K562 (cell line): ENCODE measurements at regions not wholly inside any gene's neighbourhood (a gene's known extent, or its start where the extent isn't known, plus 50 kb on each side); places are given as distances from the start of the nearest gene placed in this dataset.

Experiments
- ATAC-seq: fragments of 200-7000 bp; cut with Tn5 transposase; 3 replicates; pipeline ENCODE4 v1.9.1; 2020; ENCODE audit warnings: moderate library complexity
- BruUV-seq: library from RNA; stranded (reverse); fragments of 400-500 nt; replicated peaks from 2 replicates; lab custom pipeline; 2021; lab: Mats Ljungman, UMichigan
- CTCF ChIA-PET: fragments of 300-600 bp; formaldehyde crosslinking; extraction: SDS; loops from one replicate; lab custom pipeline; 2021; ENCODE audit warnings: low intra/inter-chr PET ratio; lab: Yijun Ruan, JAX
- POLR2A ChIA-PET: fragments of 300-600, 350-650 bp; sonication (Branson Sonifier 250); formaldehyde crosslinking; extraction: SDS; loops from one replicate; lab custom pipeline; 2021; ENCODE audit warnings: antibody characterized with exemption, inconsistent platforms; lab: Yijun Ruan, JAX
- DNase-seq, 4 experiments: peaks; one replicate each; pipeline versions ENCODE4 v3.0.0 to v3.0.0-alpha.2; 2011 to 2018; ENCODE audit warnings: low spot score in 3 of 4, mixed read lengths in 3 of 4; ENCODE audit errors: extremely low read depth in 1 of 4
- FAIRE-seq: peaks from 2 replicates; lab custom pipeline; 2011; peaks lifted over from hg19 to GRCh38; lab: Jason Lieb, UNC
- H2AFZ ChIP-seq: 2 replicates; pipeline ENCODE4 v1.6.0; 2011; ENCODE audit warnings: low read depth, low read length, control low read depth, inconsistent platforms
- H3K27ac ChIP-seq: fragments of 200-600 bp; 3 replicates; pipeline ENCODE4 v1.8.0; 2011; ENCODE audit warnings: low read depth, mild to moderate bottlenecking, control low read depth, inconsistent platforms, low read length, moderate library complexity, mixed read lengths; ENCODE audit errors: extremely low read depth
- H3K27me3 ChIP-seq, 2 experiments: fragments of 300-600 bp in 1 of 2; 2 replicates in 1 of 2; 3 replicates in 1 of 2; pipeline versions ENCODE4 v1.6.0 to v1.8.0; 2011; ENCODE audit warnings: inconsistent platforms in 2 of 2, low read length in 2 of 2, mild to moderate bottlenecking in 1 of 2, mixed read lengths in 1 of 2, moderate library complexity in 1 of 2; ENCODE audit not compliant: control insufficient read depth in 2 of 2, insufficient read depth in 2 of 2
- H3K36me3 ChIP-seq: fragments of 300-600 bp; 3 replicates; pipeline ENCODE4 v1.8.0; 2011; ENCODE audit warnings: mild to moderate bottlenecking, low read length, inconsistent platforms; ENCODE audit not compliant: control insufficient read depth, insufficient read depth
- H3K4me1 ChIP-seq, 2 experiments: fragments of 200-600 bp in 1 of 2; replicated peaks in 1 of 2; 2 replicates in 1 of 2; 3 replicates in 1 of 2; pipeline versions ENCODE4 v1.5.1 to v1.8.0; 2011; ENCODE audit warnings: inconsistent platforms in 2 of 2, low read length in 2 of 2, mild to moderate bottlenecking in 1 of 2, mixed read lengths in 1 of 2, moderate library complexity in 1 of 2; ENCODE audit not compliant: control insufficient read depth in 2 of 2, insufficient read depth in 2 of 2
- H3K4me2 ChIP-seq: 2 replicates; pipeline ENCODE4 v1.6.1; 2011; ENCODE audit warnings: low read length, control low read depth, inconsistent platforms, mixed read lengths; ENCODE audit not compliant: insufficient read depth
- H3K4me3 ChIP-seq: fragments of 200-600 bp; sonication (generic), shearing (Covaris generic); 2 replicates; pipeline ENCODE4 v1.5.1; 2016; ENCODE audit warnings: control low read depth, inconsistent platforms
- H3K79me2 ChIP-seq: fragments of 200-600 bp; 3 replicates; pipeline ENCODE4 v1.8.0; 2011; ENCODE audit warnings: low read length, inconsistent platforms; ENCODE audit not compliant: control insufficient read depth, insufficient read depth
- H3K9ac ChIP-seq, 2 experiments: 2 replicates each; pipeline versions ENCODE4 v1.6.0 to v1.6.1; 2011; ENCODE audit warnings: low read depth in 2 of 2, low read length in 2 of 2, control low read depth in 1 of 2, inconsistent platforms in 1 of 2, mild to moderate bottlenecking in 1 of 2, mixed read lengths in 1 of 2; ENCODE audit not compliant: insufficient read depth in 1 of 2
- H3K9me1 ChIP-seq: one replicate; pipeline ENCODE4 v1.6.0; 2011; ENCODE audit warnings: inconsistent platforms, mild to moderate bottlenecking, low read length, moderate library complexity; ENCODE audit not compliant: control insufficient read depth, insufficient read depth
- H3K9me3 ChIP-seq: replicated peaks from 2 replicates; pipeline ENCODE4 v1.5.1; 2011; ENCODE audit warnings: low read depth, low read length, inconsistent platforms; ENCODE audit not compliant: control insufficient read depth, insufficient read depth
- H4K20me1 ChIP-seq: replicated peaks from 2 replicates; pipeline ENCODE4 v1.6.1; 2011; ENCODE audit warnings: low read length, inconsistent platforms, mixed read lengths; ENCODE audit not compliant: control insufficient read depth, insufficient read depth
- C11orf30 ChIP-seq: fragments of 450-650 bp; IDR thresholded peaks from 2 replicates; pipeline ENCODE4 v1.6.1; 2016; ENCODE audit warnings: low read depth, mild to moderate bottlenecking
- ELF4 ChIP-seq: fragments of 450-650 bp; formaldehyde crosslinking; IDR thresholded peaks from 2 replicates; pipeline ENCODE4 v1.4.0; 2022; ENCODE audit warnings: missing genetic modification characterization
- MAFF ChIP-seq: IDR thresholded peaks from 2 replicates; pipeline ENCODE4 v1.6.1; 2012; ENCODE audit warnings: low read length, improper control_type of control experiment
- MAFG ChIP-seq: fragments of 450-650 bp; conservative IDR thresholded peaks from 2 replicates; pipeline ENCODE4 v1.6.1; 2016; ENCODE audit warnings: missing genetic modification characterization, missing compliant biosample characterization
- MAFK ChIP-seq: IDR thresholded peaks from 2 replicates; pipeline ENCODE4 v1.6.1; 2011; ENCODE audit warnings: low read length, improper control_type of control experiment
- NFXL1 ChIP-seq: fragments of 450-650 bp; formaldehyde crosslinking; IDR thresholded peaks from 2 replicates; pipeline ENCODE4 v1.4.0; 2021; ENCODE audit warnings: mild to moderate bottlenecking
- ZNF316 ChIP-seq: fragments of 450-650 bp; IDR thresholded peaks from 2 replicates; pipeline ENCODE4 v1.6.1; 2016
- ZNF707 ChIP-seq: fragments of 250-450 bp; sonication (Bioruptor Pico); conservative IDR thresholded peaks from 2 replicates; pipeline ENCODE4 v1.8.0; 2022; ENCODE audit warnings: inconsistent platforms, mild to moderate bottlenecking, moderate library complexity
- WGBS: fragments of 100-300 bp; shearing (Covaris generic); methylation state at CpG from one replicate; pipeline ENCODE4 v1.1.6; 2016; ENCODE audit warnings: low coverage, mixed read lengths; ENCODE audit not compliant: insufficient coverage; ENCODE audit errors: missing lambda C conversion rate; 5-methylcytosine and 5-hydroxymethylcytosine counted together
- in situ Hi-C: fragments of 300-500 bp; cut with MboI; formaldehyde crosslinking; loops from 4 replicates; pipeline ENCODE4 v1.15.0; 2018; ENCODE audit warnings: inconsistent platforms, mixed read lengths
- intact Hi-C: fragments of 100-400 bp; cut with micrococcal nuclease; formaldehyde crosslinking; loops from 2 replicates; pipeline ENCODE4 v1.14.2; 2022

DNA sequence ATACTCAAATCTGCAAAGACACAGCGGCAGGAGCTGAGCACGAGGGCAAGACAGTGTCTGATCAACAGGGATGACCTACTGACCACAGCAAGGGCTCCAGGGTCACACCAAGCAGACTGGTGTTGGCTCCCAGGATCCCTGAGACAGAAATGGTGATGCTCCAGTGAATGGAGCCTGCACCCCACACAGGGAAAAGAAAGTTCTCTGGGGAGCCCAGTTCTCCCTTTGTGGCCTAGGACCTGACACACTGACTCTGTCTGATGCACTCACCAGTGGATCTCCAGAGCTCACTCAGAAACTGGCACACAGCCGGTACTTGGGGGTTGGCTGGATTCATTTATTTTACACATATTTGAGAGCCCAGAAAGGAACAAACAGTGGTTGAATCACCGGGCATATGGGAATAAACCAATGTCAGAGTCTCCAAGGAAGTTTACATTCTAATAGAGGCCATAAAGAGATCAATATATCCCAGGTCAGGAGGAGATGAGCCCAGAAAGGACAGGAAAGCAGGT, 215.6 kb upstream of the ARL4C start:
- H3K9ac ChIP-seq, result no peak overlapping the region
- H4K20me1 ChIP-seq, result no peaks in the 10 kb centered on the region
- FAIRE-seq (no peak), ATAC-seq (no peak), DNase-seq (no peak)
- no peaks in the 10 kb centered on the region for H3K36me3 ChIP-seq
- H3K79me2 ChIP-seq, result no peaks in the 10 kb centered on the region
- in situ Hi-C loops, result no loop called here
- H2AFZ ChIP-seq, result no peak overlapping the region
- no peak overlapping the region for H3K4me2 ChIP-seq
- no peaks in the 10 kb centered on the region for H3K9me3 ChIP-seq
- H3K9me1 ChIP-seq, result no peaks in the 10 kb centered on the region
- POLR2A ChIA-PET, result no interaction called here
- no peak overlapping the region for H3K27ac ChIP-seq
- no peaks in the 10 kb centered on the region for H3K27me3 ChIP-seq
- BruUV-seq, result no TSS peak
- WGBS, result 2% methylated on average over 4 of the region's 4 CpGs
- no peak for TF ChIP-seq ELF4
- TF ChIP-seq, all 486 proteins: peak for 0
- CTCF ChIA-PET, result no interaction called here
- intact Hi-C loops, result no loop called here
- H3K4me1 ChIP-seq, result no peaks in the 10 kb centered on the region
- H3K4me3 ChIP-seq, result no peak overlapping the region

DNA sequence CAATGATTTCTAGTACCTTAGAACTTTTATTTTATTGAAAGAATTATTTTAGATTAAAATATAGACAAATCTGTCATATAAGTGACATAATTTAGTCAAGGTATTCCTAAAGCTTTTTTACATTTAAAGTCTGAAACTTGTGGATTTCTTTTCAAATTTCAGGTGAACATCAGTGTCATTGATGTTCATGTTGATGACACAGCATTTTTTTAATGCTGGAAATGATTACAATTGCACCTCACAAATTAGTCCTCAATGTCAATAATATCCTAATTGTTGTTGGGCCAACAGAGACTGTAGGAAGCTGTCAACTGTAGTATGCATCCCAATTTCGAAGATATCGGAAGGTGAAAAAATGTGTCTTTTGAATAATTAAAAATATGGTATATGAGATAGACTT, 214.4 kb upstream of the ARL4C start:
- Histone ChIP-seq H3K4me1 (no peaks in the 10 kb centered on the region), H3K27me3 (no peaks in the 10 kb centered on the region), H3K9me1 (no peaks in the 10 kb centered on the region), H3K4me2 (no peak overlapping the region), H3K4me3 (no peak overlapping the region), H2AFZ (no peak overlapping the region), H3K79me2 (no peaks in the 10 kb centered on the region), H4K20me1 (no peaks in the 10 kb centered on the region), H3K27ac (no peak overlapping the region), H3K36me3 (no peaks in the 10 kb centered on the region), H3K9ac (no peak overlapping the region), H3K9me3 (no peaks in the 10 kb centered on the region)
- 4% methylated on average over 2 of the region's 2 CpGs for WGBS
- CTCF ChIA-PET, result no interaction called here
- DNase-seq, result no peak
- POLR2A ChIA-PET, result no interaction called here
- BruUV-seq, result no TSS peak
- FAIRE-seq, result no peak
- in situ Hi-C loops (no loop called here), intact Hi-C loops (no loop called here)
- TF ChIP-seq ZNF316 (peak; percentile 75), C11orf30 (peak; percentile 50), MAFK (peak; percentile 48; the same call in 1 of the 2 replicates), ZNF707 (CRISPR knock-in tag) (no peak), MAFF (peak; percentile 68), MAFG (tag) (peak; percentile 49; the same call in 1 of the 2 replicates), NFXL1 (CRISPR knock-in tag) (no peak)
- ATAC-seq, result no peak
